CD14-positive monocyte (primary cell): ENCODE measurements at regions not wholly inside any gene's neighbourhood (a gene's known extent, or its start where the extent isn't known, plus 50 kb on each side); places are given as distances from the start of the nearest gene placed in this dataset.

Experiments used
- DNase-seq, 3 donors: peaks; one replicate each; pipeline ENCODE4 v3.0.0-alpha.2; 2011 to 2022
- H2AFZ ChIP-seq: 2 replicates; pipeline ENCODE4 v1.6.0; 2012; ENCODE audit warnings: mild to moderate bottlenecking, low read depth, low read length, inconsistent platforms; ENCODE audit not compliant: insufficient read depth, poor library complexity, severe bottlenecking
- H3K27ac ChIP-seq, 2 donors: 1 replicate in 1 of 2; 2 replicates in 1 of 2; pipeline ENCODE4 v1.5.1; 2012 to 2013; ENCODE audit warnings: low read length in 2 of 2, control low read depth in 1 of 2, inconsistent platforms in 1 of 2, low read depth in 1 of 2, mild to moderate bottlenecking in 1 of 2
- H3K27me3 ChIP-seq, 2 donors: one replicate each; pipeline versions ENCODE4 v1.6.0 to v1.6.1; 2011 to 2013; ENCODE audit warnings: low read length in 2 of 2; ENCODE audit not compliant: control insufficient read depth in 2 of 2, insufficient read depth in 2 of 2
- H3K36me3 ChIP-seq, 2 donors: replicated peaks in 1 of 2; 1 replicate in 1 of 2; 2 replicates in 1 of 2; pipeline versions ENCODE4 v1.5.1 to v1.6.1; 2012 to 2013; ENCODE audit warnings: low read length in 2 of 2, control low read depth in 1 of 2, inconsistent platforms in 1 of 2, mild to moderate bottlenecking in 1 of 2; ENCODE audit not compliant: insufficient read depth in 2 of 2, control insufficient read depth in 1 of 2
- H3K4me1 ChIP-seq, 2 donors: 1 replicate in 1 of 2; 2 replicates in 1 of 2; pipeline versions ENCODE4 v1.5.1 to v1.6.1; 2012 to 2013; ENCODE audit warnings: low read length in 2 of 2, control low read depth in 1 of 2, inconsistent platforms in 1 of 2, mild to moderate bottlenecking in 1 of 2, moderate library complexity in 1 of 2; ENCODE audit not compliant: insufficient read depth in 2 of 2, control insufficient read depth in 1 of 2
- H3K4me2 ChIP-seq: replicated peaks from 2 replicates; pipeline ENCODE3; 2012; ENCODE audit warnings: low read length, moderate library complexity, mild to moderate bottlenecking; ENCODE audit not compliant: poor library complexity, severe bottlenecking; ENCODE audit errors: extremely low read depth
- H3K4me3 ChIP-seq, 3 experiments: fragments of 200-600 bp in 1 of 3; sonication (generic) in 1 of 3; replicated peaks in 1 of 3; 1 replicate in 2 of 3; 2 replicates in 1 of 3; pipeline ENCODE4 v1.5.1; 2011 to 2013; ENCODE audit warnings: low read length in 3 of 3, mild to moderate bottlenecking in 3 of 3, control low read depth in 2 of 3, low read depth in 2 of 3, inconsistent platforms in 1 of 3, moderate library complexity in 1 of 3
- H3K79me2 ChIP-seq: 2 replicates; pipeline ENCODE4 v1.6.0; 2012; ENCODE audit warnings: mild to moderate bottlenecking, control low read depth, inconsistent platforms, low read length, moderate library complexity; ENCODE audit not compliant: insufficient read depth
- H3K9ac ChIP-seq: 2 replicates; pipeline ENCODE4 v1.6.0; 2017; ENCODE audit warnings: low read length, mild to moderate bottlenecking; ENCODE audit not compliant: insufficient read depth, poor library complexity, severe bottlenecking
- H3K9me3 ChIP-seq, 2 donors: replicated peaks in 1 of 2; 1 replicate in 1 of 2; 2 replicates in 1 of 2; pipeline versions ENCODE4 v1.5.1 to v1.6.1; 2012 to 2013; ENCODE audit warnings: low read length in 2 of 2, control low read depth in 1 of 2; ENCODE audit not compliant: control insufficient read depth in 1 of 2, insufficient read depth in 1 of 2
- H4K20me1 ChIP-seq: 2 replicates; pipeline ENCODE4 v1.6.0; 2012; ENCODE audit warnings: mild to moderate bottlenecking, low read length, control low read depth, moderate library complexity; ENCODE audit not compliant: insufficient read depth
- H3K27ac Mint-ChIP-seq, 7 donors: one replicate each; pipeline ENCODE4 v1.8.0; 2020; ENCODE audit warnings: mild to moderate bottlenecking in 7 of 7, mixed read lengths in 7 of 7, moderate library complexity in 6 of 7, inconsistent platforms in 2 of 7
- H3K27me3 Mint-ChIP-seq, 3 donors: one replicate each; pipeline ENCODE4 v1.8.0; 2021 to 2022; ENCODE audit warnings: low read depth in 3 of 3, mild to moderate bottlenecking in 3 of 3, mixed read lengths in 3 of 3, moderate library complexity in 3 of 3, inconsistent platforms in 1 of 3
- H3K36me3 Mint-ChIP-seq, 2 donors: one replicate each; pipeline ENCODE4 v1.8.0; 2020; ENCODE audit warnings: mixed read lengths in 2 of 2, inconsistent platforms in 1 of 2, mild to moderate bottlenecking in 1 of 2
- H3K4me1 Mint-ChIP-seq: one replicate; pipeline ENCODE4 v1.8.0; 2020; ENCODE audit warnings: mild to moderate bottlenecking, mixed read lengths
- H3K4me3 Mint-ChIP-seq, 2 donors: one replicate each; pipeline ENCODE4 v1.8.0; 2020; ENCODE audit warnings: mild to moderate bottlenecking in 2 of 2, mixed read lengths in 2 of 2, moderate library complexity in 1 of 2
- H3K9me3 Mint-ChIP-seq, 7 donors: one replicate each; pipeline ENCODE4 v1.8.0; 2020 to 2022; ENCODE audit warnings: mixed read lengths in 7 of 7, mild to moderate bottlenecking in 6 of 7, moderate library complexity in 6 of 7, inconsistent platforms in 2 of 7
- CTCF ChIP-seq: fragments of 200-600 bp; IDR thresholded peaks from one replicate; pipeline ENCODE4 v1.8.0; 2022; ENCODE audit warnings: antibody characterized with exemption, mild to moderate bottlenecking
- WGBS: methylation state at CpG from one replicate; pipeline ENCODE4 v1.1.5; 2013; ENCODE audit warnings: missing lambda C conversion rate; ENCODE audit not compliant: insufficient coverage; 5-methylcytosine and 5-hydroxymethylcytosine counted together
- intact Hi-C, 2 donors: fragments of 100-400 bp; cut with micrococcal nuclease; formaldehyde crosslinking; loops; one replicate each; pipeline versions ENCODE4 v1.15.0 to v1.15.1; 2023

GRCh38 chr16:66256919-66257318 is 109.6 kb upstream of the CDH5 start:
- intact Hi-C loops, result no loop called here
- no peaks in the 10 kb centered on the region for H3K36me3 ChIP-seq
- H3K27ac ChIP-seq, result no peak overlapping the region
- Mint-ChIP-seq H3K4me1 (peaks cover 3% of the 10 kb centered on the region), H3K36me3 (no peaks in the 10 kb centered on the region), H3K27ac (peak overlapping the region in 1 of 7 donors; percentile 36), H3K4me3 (no peak overlapping the region), H3K27me3 (peaks cover 0 to 4% (median 3%) of the 10 kb centered on the region in 3 donors), H3K9me3 (peaks cover 0 to 2% (median 0%) of the 10 kb centered on the region in 7 donors)
- H3K9ac ChIP-seq, result no peak overlapping the region
- H3K79me2 ChIP-seq, result no peaks in the 10 kb centered on the region
- no peak for TF ChIP-seq CTCF
- H2AFZ ChIP-seq, result no peak overlapping the region
- no peak overlapping the region for H3K4me3 ChIP-seq
- no peaks in the 10 kb centered on the region for H4K20me1 ChIP-seq
- H3K4me2 ChIP-seq, result no peak overlapping the region
- H3K4me1 ChIP-seq, result peaks cover 0 to 2% of the 10 kb centered on the region in 2 donors
- no peak for DNase-seq
- WGBS, result 75% methylated on average over 1 of the region's 1 CpG
- H3K27me3 ChIP-seq, result no peaks in the 10 kb centered on the region
- no peaks in the 10 kb centered on the region for H3K9me3 ChIP-seq

GRCh38 chr16:66255647-66256046 is 110.8 kb upstream of the CDH5 start:
- H3K27ac ChIP-seq, result no peak overlapping the region
- H3K79me2 ChIP-seq, result no peaks in the 10 kb centered on the region
- DNase-seq, result no peak
- no peaks in the 10 kb centered on the region for H3K27me3 ChIP-seq
- H3K36me3 Mint-ChIP-seq, result no peaks in the 10 kb centered on the region
- no peak overlapping the region for H3K9ac ChIP-seq
- H3K36me3 ChIP-seq, result no peaks in the 10 kb centered on the region
- H3K4me1 Mint-ChIP-seq, result no peaks in the 10 kb centered on the region
- no peak overlapping the region for H3K4me3 ChIP-seq
- H3K9me3 Mint-ChIP-seq, result peaks cover 0 to 2% (median 0%) of the 10 kb centered on the region in 7 donors
- no peaks in the 10 kb centered on the region for H3K4me1 ChIP-seq
- H3K4me3 Mint-ChIP-seq, result no peak overlapping the region
- 96% methylated on average over 3 of the region's 4 CpGs for WGBS
- no peak overlapping the region for H3K4me2 ChIP-seq
- H3K9me3 ChIP-seq, result no peaks in the 10 kb centered on the region
- H4K20me1 ChIP-seq, result no peaks in the 10 kb centered on the region
- peaks cover 0 to 5% (median 4%) of the 10 kb centered on the region in 3 donors for H3K27me3 Mint-ChIP-seq
- TF ChIP-seq CTCF, result no peak
- intact Hi-C loops, result no loop called here
- no peak overlapping the region for H2AFZ ChIP-seq
- H3K27ac Mint-ChIP-seq, result no peak overlapping the region
